Suprapubic skin (tissue), 4 donors: ENCODE measurements at regions not wholly inside any gene's neighbourhood (a gene's known extent, or its start where the extent isn't known, plus 50 kb on each side); places are given as distances from the start of the nearest gene placed in this dataset.

Experiments used
- DNase-seq, 2 donors: peaks; one replicate each; pipeline ENCODE4 v3.0.0-alpha.2; 2019; ENCODE audit warnings: low spot score in 2 of 2
- H3K27ac ChIP-seq: fragments of 200-600 bp; sonication (generic); one replicate; pipeline ENCODE4 v1.5.1; 2019
- H3K27me3 ChIP-seq: fragments of 200-600 bp; sonication (generic); one replicate; pipeline ENCODE4 v1.5.1; 2019
- H3K36me3 ChIP-seq: fragments of 200-600 bp; sonication (generic); one replicate; pipeline ENCODE4 v1.5.1; 2019
- H3K4me1 ChIP-seq: fragments of 200-600 bp; sonication (generic); one replicate; pipeline ENCODE4 v1.5.1; 2019
- H3K4me3 ChIP-seq: fragments of 200-600 bp; sonication (generic); one replicate; pipeline ENCODE4 v1.5.1; 2019; ENCODE audit warnings: mild to moderate bottlenecking
- H3K9me3 ChIP-seq: fragments of 200-600 bp; sonication (generic); one replicate; pipeline ENCODE4 v1.5.1; 2019
- CTCF ChIP-seq, 2 donors: fragments of 200-600 bp in 1 of 2; fragments of 450-650 bp in 1 of 2; sonication (generic) in 1 of 2; IDR thresholded peaks; one replicate each; pipeline ENCODE4 v1.5.1; 2016 to 2019; ENCODE audit warnings: antibody characterized with exemption in 2 of 2, mild to moderate bottlenecking in 1 of 2, moderate library complexity in 1 of 2
- EP300 ChIP-seq: sonication (generic); formaldehyde crosslinking; IDR thresholded peaks from one replicate; pipeline ENCODE4 v1.6.1; 2017; ENCODE audit warnings: antibody characterized with exemption
- POLR2A ChIP-seq, 2 donors: fragments of 450-650 bp; IDR thresholded peaks; one replicate each; pipeline ENCODE4 v1.6.1; 2017; ENCODE audit warnings: antibody characterized with exemption in 2 of 2, mild to moderate bottlenecking in 2 of 2, moderate library complexity in 2 of 2
- POLR2AphosphoS5 ChIP-seq, 3 donors: sonication (generic); formaldehyde crosslinking; IDR thresholded peaks; one replicate each; pipeline ENCODE4 v1.6.1; 2017; ENCODE audit warnings: antibody characterized with exemption in 3 of 3
- WGBS: methylation state at CpG from one replicate; pipeline ENCODE4 v1.1.5; 2018; 5-methylcytosine and 5-hydroxymethylcytosine counted together

DNA sequence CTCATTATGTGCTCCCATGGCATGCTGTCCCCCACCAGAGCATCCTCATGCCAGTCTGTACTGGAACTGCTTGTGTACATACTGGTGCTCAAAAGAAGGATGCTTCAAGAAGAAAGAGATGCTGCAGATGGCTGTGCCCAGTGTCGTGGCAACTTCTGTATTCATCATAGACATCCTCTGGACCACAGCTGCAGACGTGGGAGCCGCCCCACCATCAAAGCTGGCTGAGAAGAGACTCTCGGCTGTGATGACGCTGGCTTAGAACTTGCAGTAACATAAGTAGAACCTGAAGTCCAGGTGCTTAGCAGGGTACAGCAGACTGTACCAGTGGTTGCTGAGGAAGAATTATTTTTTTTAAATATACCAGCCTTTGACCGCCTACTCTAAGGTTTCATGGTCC lies 112.6 kb upstream of the ARHGAP5 start:
- no peak for DNase-seq
- H3K36me3 ChIP-seq: no peaks in the 10 kb centered on the region
- no peaks in the 10 kb centered on the region for H3K27me3 ChIP-seq
- H3K27ac ChIP-seq: no peak overlapping the region
- no peak overlapping the region for H3K4me3 ChIP-seq
- WGBS: 96% methylated on average over 6 of the region's 6 CpGs
- TF ChIP-seq POLR2AphosphoS5 (IDR thresholded peaks at IDR 0.05) (no peak), EP300 (no peak), CTCF (IDR thresholded peaks at IDR 0.05) (no peak), POLR2A (IDR thresholded peaks at IDR 0.05) (no peak)
- peaks cover 38% of the 10 kb centered on the region for H3K4me1 ChIP-seq
- no peaks in the 10 kb centered on the region for H3K9me3 ChIP-seq

DNA sequence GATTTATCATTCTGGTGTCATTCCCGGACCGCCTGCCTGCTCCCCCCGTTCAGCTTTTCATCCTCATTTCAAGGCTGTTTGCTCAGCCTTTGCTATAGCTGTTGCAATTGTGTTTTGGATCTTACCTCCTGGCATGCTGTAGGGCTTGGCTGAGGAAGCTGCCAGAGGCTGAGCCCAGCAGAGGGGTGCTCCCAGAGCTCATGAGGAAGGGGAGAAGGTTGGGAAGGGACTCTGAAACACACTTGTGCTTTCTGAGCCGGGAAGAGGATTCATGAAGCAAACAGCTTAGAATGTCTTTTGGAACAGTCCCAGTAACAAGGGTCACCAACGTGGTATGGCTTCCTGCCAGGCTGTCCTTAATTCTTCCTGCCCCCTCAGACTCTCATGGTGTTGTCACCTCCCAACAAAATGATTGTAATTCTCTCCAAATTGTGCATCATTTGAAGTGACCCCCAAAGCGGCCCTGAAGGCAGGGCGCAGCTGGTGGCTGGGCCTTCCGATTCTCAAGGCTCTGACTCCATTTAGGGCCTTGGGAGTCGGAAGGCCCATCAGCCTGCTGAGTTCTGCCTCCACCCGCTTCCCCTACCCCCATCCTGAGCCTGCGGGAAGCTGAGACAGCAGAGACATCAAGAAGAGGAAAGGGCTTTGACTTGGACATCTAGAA lies 111.9 kb upstream of the ARHGAP5 start:
- DNase-seq: no peak
- H3K27ac ChIP-seq: no peak overlapping the region
- TF ChIP-seq POLR2A (IDR thresholded peaks at IDR 0.05) (no peak), EP300 (no peak), POLR2AphosphoS5 (IDR thresholded peaks at IDR 0.05) (no peak), CTCF (IDR thresholded peaks at IDR 0.05) (no peak)
- H3K36me3 ChIP-seq: no peaks in the 10 kb centered on the region
- no peaks in the 10 kb centered on the region for H3K9me3 ChIP-seq
- 77% methylated on average over 11 of the region's 11 CpGs for WGBS
- no peak overlapping the region for H3K4me3 ChIP-seq
- no peaks in the 10 kb centered on the region for H3K27me3 ChIP-seq
- H3K4me1 ChIP-seq: peaks cover 39% of the 10 kb centered on the region

DNA sequence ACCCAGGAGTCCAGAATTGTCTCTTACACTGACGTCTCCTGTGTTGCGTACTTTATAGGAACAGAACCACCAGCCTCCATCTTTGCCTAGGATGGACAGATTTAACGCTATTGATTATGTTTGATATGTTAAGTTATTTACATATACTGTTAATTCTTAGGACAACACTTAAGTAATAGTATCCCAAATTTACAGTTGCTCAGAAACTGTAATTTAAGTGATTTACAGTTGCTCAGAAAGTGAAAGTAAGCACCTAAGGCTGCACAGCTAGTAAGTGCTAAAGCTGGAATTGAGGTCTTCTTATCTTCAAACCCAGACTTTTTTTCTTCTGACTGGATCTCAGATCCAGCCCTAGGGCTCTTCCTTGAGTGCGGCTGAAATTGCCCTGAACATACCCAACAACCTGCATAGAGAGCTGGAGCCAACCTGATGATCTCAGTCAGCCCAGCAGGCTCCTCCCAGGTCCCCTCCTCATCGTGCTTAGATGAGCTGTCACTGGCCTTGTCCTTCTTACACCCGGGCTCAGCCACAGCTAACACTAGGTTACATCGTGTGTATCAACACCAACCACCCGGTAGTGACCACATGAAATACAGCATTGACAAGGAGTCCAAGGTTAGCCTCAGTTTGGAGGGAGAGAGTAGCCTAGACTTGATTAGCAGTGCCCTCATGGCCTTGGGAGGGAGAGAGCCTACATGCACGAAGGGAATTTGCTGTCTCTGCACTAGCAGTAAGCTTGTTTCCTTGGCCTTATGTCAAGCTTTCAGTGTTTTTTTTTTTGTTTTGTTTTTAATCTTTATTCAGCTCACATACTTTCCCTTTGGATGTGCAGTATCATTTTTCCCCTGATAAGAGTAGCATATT lies 111.1 kb upstream of the ARHGAP5 start:
- TF ChIP-seq EP300: no peak
- TF ChIP-seq POLR2A (IDR thresholded peaks at IDR 0.05): no peak
- TF ChIP-seq CTCF (IDR thresholded peaks at IDR 0.05): no peak
- 63% methylated on average over 9 of the region's 9 CpGs for WGBS
- no peak overlapping the region for H3K4me3 ChIP-seq
- no peaks in the 10 kb centered on the region for H3K27me3 ChIP-seq
- no peaks in the 10 kb centered on the region for H3K36me3 ChIP-seq
- H3K9me3 ChIP-seq: no peaks in the 10 kb centered on the region
- H3K27ac ChIP-seq: peak overlapping the region; percentile 31
- no peak for DNase-seq
- peaks cover 39% of the 10 kb centered on the region for H3K4me1 ChIP-seq

- Histone ChIP-seq H3K9me3 (no peaks in the 10 kb centered on the region), H3K27ac (peak overlapping the region; percentile 31), H3K4me1 (peaks cover 39% of the 10 kb centered on the region), H3K4me3 (no peak overlapping the region), H3K36me3 (no peaks in the 10 kb centered on the region), H3K27me3 (no peaks in the 10 kb centered on the region)
- DNase-seq: no peak
- no peak for TF ChIP-seq POLR2A (IDR thresholded peaks at IDR 0.05)
- no peak for TF ChIP-seq EP300
- TF ChIP-seq CTCF (IDR thresholded peaks at IDR 0.05): no peak
- TF ChIP-seq POLR2AphosphoS5 (IDR thresholded peaks at IDR 0.05): no peak
- 75% methylated on average over 6 of the region's 6 CpGs for WGBS
Observed at GRCh38 chr14:31966896-31967668, 110.0 kb upstream of the ARHGAP5 start.

DNA sequence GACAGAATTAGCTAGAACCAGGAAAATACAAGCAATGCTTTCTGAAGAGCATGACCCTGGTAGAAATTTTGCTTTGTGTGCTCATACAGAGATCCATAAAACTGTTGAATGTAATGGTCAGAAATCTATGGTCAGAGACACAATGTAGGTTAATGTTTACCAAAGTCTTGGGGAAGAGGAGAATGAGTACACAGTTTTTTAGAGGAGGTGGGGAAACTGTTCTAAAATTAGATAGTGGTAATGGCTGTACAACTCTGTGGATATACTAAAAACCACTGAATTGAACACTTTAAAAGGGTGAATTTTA lies 109.5 kb upstream of the ARHGAP5 start:
- TF ChIP-seq POLR2AphosphoS5 (IDR thresholded peaks at IDR 0.05) (no peak), POLR2A (IDR thresholded peaks at IDR 0.05) (no peak), CTCF (IDR thresholded peaks at IDR 0.05) (no peak), EP300 (no peak)
- Histone ChIP-seq H3K27ac (no peak overlapping the region), H3K36me3 (no peaks in the 10 kb centered on the region), H3K27me3 (no peaks in the 10 kb centered on the region), H3K9me3 (no peaks in the 10 kb centered on the region), H3K4me1 (peaks cover 39% of the 10 kb centered on the region), H3K4me3 (no peak overlapping the region)
- DNase-seq: no peak
